ENCODE measurements at regions not wholly inside any gene's neighbourhood (a gene's known extent, or its start where the extent isn't known, plus 50 kb on each side); places are given as distances from the start of the nearest gene placed in this dataset.
A peak's percentile ranks its signal among the peaks of the same experiment; 100 is the strongest.

GRCh38 chrX:43375136-43375535 is 281.0 kb upstream of the MAOA start:
- no peak overlapping the region for H4K5ac ChIP-seq (ENCODE audit: insufficient read length, low read depth, low read length)
- CTCF ChIA-PET (ENCODE audit: partially characterized antibody): no interaction called here
- H3K4me3 ChIP-seq (ENCODE audit: extremely low read depth in 1 of 4, insufficient read depth in 2 of 4, low read depth in 3 of 4, low read length in 4 of 4): no peak overlapping the region
- no peak overlapping the region for H2BK120ac ChIP-seq (replicated peaks; ENCODE audit: low read depth, low read length)
- H3K4me1 ChIP-seq (replicated peaks in 1 of 4; ENCODE audit: control insufficient read depth in 3 of 4, insufficient read depth in 4 of 4, low read length in 3 of 4): no peaks in the 10 kb centered on the region
- no peaks in the 10 kb centered on the region for H3K79me1 ChIP-seq (ENCODE audit: low read depth, low read length)
- H3K9ac ChIP-seq (replicated peaks in 1 of 4; ENCODE audit: extremely low read depth in 1 of 4, low read depth in 3 of 4, low read length in 3 of 4): no peak overlapping the region
- no peaks in the 10 kb centered on the region for H3K36me3 ChIP-seq (ENCODE audit: control insufficient read depth in 2 of 4, insufficient read depth in 4 of 4, low read length in 3 of 4)
- H3K79me2 ChIP-seq (ENCODE audit: control insufficient read depth in 1 of 2, insufficient read depth in 2 of 2, low read length in 2 of 2): no peaks in the 10 kb centered on the region
- DNase-seq (ENCODE audit: low read depth in 1 of 2, low spot score in 2 of 2) (no peak), FAIRE-seq (no peak)
- no peak overlapping the region for H3K18ac ChIP-seq (ENCODE audit: extremely low read depth, low read length)
- WGBS, 2 experiments (ENCODE audit: extremely low coverage in 1 of 2, insufficient coverage in 1 of 2, insufficient read length in 1 of 2, insufficient replicate concordance in 2 of 2, low coverage in 1 of 2, low lambda C conversion rate in 2 of 2, missing lambda C conversion rate in 1 of 2): 96% methylated on average over 3 of the region's 3 CpGs; no CpG with 5 or more reads in 1 of the 2 experiments
- H4K20me1 ChIP-seq (replicated peaks in 1 of 2; ENCODE audit: control insufficient read depth in 1 of 2, insufficient read depth in 2 of 2, low read length in 2 of 2): no peaks in the 10 kb centered on the region
- POLR2A ChIA-PET (ENCODE audit: partially characterized antibody): no interaction called here
- H4K8ac ChIP-seq (ENCODE audit: extremely low read depth, insufficient read depth, low read length): no peak overlapping the region
- H3K9me3 ChIP-seq (ENCODE audit: insufficient read depth in 2 of 2, low read depth in 1 of 2, low read length in 1 of 2): no peaks in the 10 kb centered on the region
- H2BK20ac ChIP-seq (ENCODE audit: low read length): no peak overlapping the region
- H3K4ac ChIP-seq (replicated peaks; ENCODE audit: insufficient read length, low read depth, low read length): no peak overlapping the region
- no peak overlapping the region for H2BK5ac ChIP-seq (ENCODE audit: low read depth, low read length)
- H3K56ac ChIP-seq (replicated peaks; ENCODE audit: insufficient read length, low read depth, low read length): no peak overlapping the region
- H3K27ac ChIP-seq (ENCODE audit: low read depth, low read length): no peak overlapping the region
- H4K91ac ChIP-seq (replicated peaks; ENCODE audit: insufficient read length, low read length): no peak overlapping the region
- H2AK5ac ChIP-seq (ENCODE audit: low read depth, low read length): no peak overlapping the region
- no peak overlapping the region for H2BK15ac ChIP-seq (ENCODE audit: low read length)
- peak overlapping the region; percentile 76; the same call in 1 of the 2 replicates for H2AFZ ChIP-seq (ENCODE audit: low read length)
- no peaks in the 10 kb centered on the region for H3K27me3 ChIP-seq (replicated peaks in 1 of 4; ENCODE audit: control insufficient read depth in 3 of 4, extremely low read depth in 1 of 4, insufficient read depth in 3 of 4, low read length in 3 of 4)
- H3K14ac ChIP-seq (ENCODE audit: insufficient read length): no peak overlapping the region
- H3K4me2 ChIP-seq (ENCODE audit: insufficient read depth in 1 of 2, low read depth in 2 of 2, low read length in 2 of 2): no peak overlapping the region
- H3K23me2 ChIP-seq (ENCODE audit: low read depth, low read length): no peaks in the 10 kb centered on the region
- H2BK12ac ChIP-seq (ENCODE audit: low read depth, low read length): no peak overlapping the region
- no peak overlapping the region for H3K23ac ChIP-seq (ENCODE audit: insufficient read length)
- TF ChIP-seq CTBP2 (IDR thresholded peaks at IDR 0.05; ENCODE audit: borderline replicate concordance, insufficient read depth, insufficient read length, low read length): no peak
- no peak for TF ChIP-seq EP300 (IDR thresholded peaks at IDR 0.05; ENCODE audit: borderline replicate concordance in 1 of 2, low read depth in 2 of 2, low read length in 2 of 2)
- TF ChIP-seq RBBP5 (IDR thresholded peaks at IDR 0.05; ENCODE audit: borderline replicate concordance, low read depth, low read length): no peak
- no peak for TF ChIP-seq CREB1 (IDR thresholded peaks at IDR 0.05)
- TF ChIP-seq TCF12 (IDR thresholded peaks at IDR 0.05; ENCODE audit: low read depth, low read length): no peak
- TF ChIP-seq PHF8 (conservative IDR thresholded peaks at IDR 0.05; ENCODE audit: low read depth, low read length): no peak
- TF ChIP-seq YY1 (IDR thresholded peaks at IDR 0.05; ENCODE audit: low read depth, low read length): no peak
- no peak for TF ChIP-seq RXRA (IDR thresholded peaks at IDR 0.05; ENCODE audit: insufficient read depth, low read depth, low read length)
- no peak for TF ChIP-seq NRF1 (IDR thresholded peaks at IDR 0.05; ENCODE audit: low read depth, low read length)
- no peak for TF ChIP-seq CHD1 (IDR thresholded peaks at IDR 0.05; ENCODE audit: low read depth, low read length)
- no peak for TF ChIP-seq SP2 (IDR thresholded peaks at IDR 0.05; ENCODE audit: low read length)
- TF ChIP-seq, protein P1, sequence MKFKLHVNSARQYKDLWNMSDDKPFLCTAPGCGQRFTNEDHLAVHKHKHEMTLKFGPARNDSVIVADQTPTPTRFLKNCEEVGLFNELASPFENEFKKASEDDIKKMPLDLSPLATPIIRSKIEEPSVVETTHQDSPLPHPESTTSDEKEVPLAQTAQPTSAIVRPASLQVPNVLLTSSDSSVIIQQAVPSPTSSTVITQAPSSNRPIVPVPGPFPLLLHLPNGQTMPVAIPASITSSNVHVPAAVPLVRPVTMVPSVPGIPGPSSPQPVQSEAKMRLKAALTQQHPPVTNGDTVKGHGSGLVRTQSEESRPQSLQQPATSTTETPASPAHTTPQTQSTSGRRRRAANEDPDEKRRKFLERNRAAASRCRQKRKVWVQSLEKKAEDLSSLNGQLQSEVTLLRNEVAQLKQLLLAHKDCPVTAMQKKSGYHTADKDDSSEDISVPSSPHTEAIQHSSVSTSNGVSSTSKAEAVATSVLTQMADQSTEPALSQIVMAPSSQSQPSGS (IDR thresholded peaks at IDR 0.05; ENCODE audit: low read length): no peak
- TF ChIP-seq MAFK (IDR thresholded peaks at IDR 0.05; ENCODE audit: low read depth, low read length): no peak
